ENCODE measurements at regions not wholly inside any gene's neighbourhood (a gene's known extent, or its start where the extent isn't known, plus 50 kb on each side); places are given as distances from the start of the nearest gene placed in this dataset.

- TF ChIP-seq RAD21 (IDR thresholded peaks at IDR 0.05; ENCODE audit: low read length) (no peak), CTCF (conservative IDR thresholded peaks at IDR 0.05; ENCODE audit: low read depth, low read length) (no peak), POLR2A (IDR thresholded peaks at IDR 0.05; ENCODE audit: low read depth, low read length) (no peak)
These were observed 52.0 kb upstream of the PPP1R3C start for GRCh38 chr10:91684841-91685240.

Measured in IMR-90 (cell line).